Suprapubic skin (tissue), 4 donors: ENCODE measurements at regions not wholly inside any gene's neighbourhood (a gene's known extent, or its start where the extent isn't known, plus 50 kb on each side); places are given as distances from the start of the nearest gene placed in this dataset.

Experiments used
- DNase-seq, 2 donors: peaks; one replicate each; pipeline ENCODE4 v3.0.0-alpha.2; 2019; ENCODE audit warnings: low spot score in 2 of 2
- H3K27ac ChIP-seq: fragments of 200-600 bp; sonication (generic); one replicate; pipeline ENCODE4 v1.5.1; 2019
- H3K27me3 ChIP-seq: fragments of 200-600 bp; sonication (generic); one replicate; pipeline ENCODE4 v1.5.1; 2019
- H3K36me3 ChIP-seq: fragments of 200-600 bp; sonication (generic); one replicate; pipeline ENCODE4 v1.5.1; 2019
- H3K4me1 ChIP-seq: fragments of 200-600 bp; sonication (generic); one replicate; pipeline ENCODE4 v1.5.1; 2019
- H3K4me3 ChIP-seq: fragments of 200-600 bp; sonication (generic); one replicate; pipeline ENCODE4 v1.5.1; 2019; ENCODE audit warnings: mild to moderate bottlenecking
- H3K9me3 ChIP-seq: fragments of 200-600 bp; sonication (generic); one replicate; pipeline ENCODE4 v1.5.1; 2019
- CTCF ChIP-seq, 2 donors: fragments of 200-600 bp in 1 of 2; fragments of 450-650 bp in 1 of 2; sonication (generic) in 1 of 2; IDR thresholded peaks; one replicate each; pipeline ENCODE4 v1.5.1; 2016 to 2019; ENCODE audit warnings: antibody characterized with exemption in 2 of 2, mild to moderate bottlenecking in 1 of 2, moderate library complexity in 1 of 2
- EP300 ChIP-seq: sonication (generic); formaldehyde crosslinking; IDR thresholded peaks from one replicate; pipeline ENCODE4 v1.6.1; 2017; ENCODE audit warnings: antibody characterized with exemption
- POLR2A ChIP-seq, 2 donors: fragments of 450-650 bp; IDR thresholded peaks; one replicate each; pipeline ENCODE4 v1.6.1; 2017; ENCODE audit warnings: antibody characterized with exemption in 2 of 2, mild to moderate bottlenecking in 2 of 2, moderate library complexity in 2 of 2
- POLR2AphosphoS5 ChIP-seq, 3 donors: sonication (generic); formaldehyde crosslinking; IDR thresholded peaks; one replicate each; pipeline ENCODE4 v1.6.1; 2017; ENCODE audit warnings: antibody characterized with exemption in 3 of 3
- WGBS: methylation state at CpG from one replicate; pipeline ENCODE4 v1.1.5; 2018; 5-methylcytosine and 5-hydroxymethylcytosine counted together

GRCh38 chr4:37023996-37024395 is 220.5 kb upstream of the NWD2 start:
- no peak for DNase-seq
- Histone ChIP-seq H3K36me3 (no peaks in the 10 kb centered on the region), H3K27me3 (no peaks in the 10 kb centered on the region), H3K4me3 (no peak overlapping the region), H3K27ac (no peak overlapping the region), H3K9me3 (no peaks in the 10 kb centered on the region), H3K4me1 (no peaks in the 10 kb centered on the region)
- no peak for TF ChIP-seq EP300
- TF ChIP-seq POLR2A (IDR thresholded peaks at IDR 0.05) = no peak
- TF ChIP-seq CTCF (IDR thresholded peaks at IDR 0.05) = no peak
- TF ChIP-seq POLR2AphosphoS5 (IDR thresholded peaks at IDR 0.05) = no peak

GRCh38 chr4:37040816-37041215 is 203.7 kb upstream of the NWD2 start:
- H3K4me3 ChIP-seq = no peak overlapping the region
- no peaks in the 10 kb centered on the region for H3K36me3 ChIP-seq
- no peak overlapping the region for H3K27ac ChIP-seq
- H3K4me1 ChIP-seq = no peaks in the 10 kb centered on the region
- 89% methylated on average over 3 of the region's 3 CpGs for WGBS
- no peaks in the 10 kb centered on the region for H3K27me3 ChIP-seq
- no peak for DNase-seq
- no peaks in the 10 kb centered on the region for H3K9me3 ChIP-seq
- no peak for TF ChIP-seq CTCF (IDR thresholded peaks at IDR 0.05)
- no peak for TF ChIP-seq POLR2A (IDR thresholded peaks at IDR 0.05)
- TF ChIP-seq EP300 = no peak
- TF ChIP-seq POLR2AphosphoS5 (IDR thresholded peaks at IDR 0.05) = no peak

GRCh38 chr4:37043342-37043741 is 201.2 kb upstream of the NWD2 start:
- Histone ChIP-seq H3K27me3 (no peaks in the 10 kb centered on the region), H3K27ac (no peak overlapping the region), H3K9me3 (no peaks in the 10 kb centered on the region), H3K4me1 (no peaks in the 10 kb centered on the region), H3K4me3 (no peak overlapping the region), H3K36me3 (no peaks in the 10 kb centered on the region)
- WGBS = 95% methylated on average over 2 of the region's 2 CpGs
- no peak for DNase-seq
- TF ChIP-seq CTCF (IDR thresholded peaks at IDR 0.05) (no peak), POLR2AphosphoS5 (IDR thresholded peaks at IDR 0.05) (no peak), EP300 (no peak), POLR2A (IDR thresholded peaks at IDR 0.05) (no peak)

- Histone ChIP-seq H3K4me1 (no peaks in the 10 kb centered on the region), H3K36me3 (no peaks in the 10 kb centered on the region), H3K4me3 (no peak overlapping the region), H3K9me3 (no peaks in the 10 kb centered on the region), H3K27ac (no peak overlapping the region), H3K27me3 (no peaks in the 10 kb centered on the region)
- DNase-seq = no peak
- TF ChIP-seq CTCF (IDR thresholded peaks at IDR 0.05) (no peak), EP300 (no peak), POLR2A (IDR thresholded peaks at IDR 0.05) (no peak), POLR2AphosphoS5 (IDR thresholded peaks at IDR 0.05) (no peak)
- 83% methylated on average over 1 of the region's 1 CpG for WGBS
Measured at GRCh38 chr4:37051111-37051510, 193.4 kb upstream of the NWD2 start.

GRCh38 chr4:37051866-37052265 is 192.7 kb upstream of the NWD2 start:
- no peak for DNase-seq
- Histone ChIP-seq H3K9me3 (no peaks in the 10 kb centered on the region), H3K27ac (no peak overlapping the region), H3K27me3 (no peaks in the 10 kb centered on the region), H3K36me3 (no peaks in the 10 kb centered on the region), H3K4me1 (no peaks in the 10 kb centered on the region), H3K4me3 (no peak overlapping the region)
- WGBS = 20% methylated on average over 2 of the region's 2 CpGs
- TF ChIP-seq CTCF (IDR thresholded peaks at IDR 0.05) (no peak), EP300 (no peak), POLR2AphosphoS5 (IDR thresholded peaks at IDR 0.05) (no peak), POLR2A (IDR thresholded peaks at IDR 0.05) (no peak)
